GM12873 (cell line): ENCODE measurements at regions not wholly inside any gene's neighbourhood (a gene's known extent, or its start where the extent isn't known, plus 50 kb on each side); places are given as distances from the start of the nearest gene placed in this dataset.

Experiments
- TF ChIP-seq, protein P1 (sequence below): IDR thresholded peaks from 2 replicates; pipeline ENCODE4 v1.5.1; 2012; ENCODE audit warnings: low read depth, mild to moderate bottlenecking, moderate library complexity, low read length, control low read depth; ENCODE audit not compliant: insufficient read depth; ENCODE audit errors: missing control alignments

DNA sequence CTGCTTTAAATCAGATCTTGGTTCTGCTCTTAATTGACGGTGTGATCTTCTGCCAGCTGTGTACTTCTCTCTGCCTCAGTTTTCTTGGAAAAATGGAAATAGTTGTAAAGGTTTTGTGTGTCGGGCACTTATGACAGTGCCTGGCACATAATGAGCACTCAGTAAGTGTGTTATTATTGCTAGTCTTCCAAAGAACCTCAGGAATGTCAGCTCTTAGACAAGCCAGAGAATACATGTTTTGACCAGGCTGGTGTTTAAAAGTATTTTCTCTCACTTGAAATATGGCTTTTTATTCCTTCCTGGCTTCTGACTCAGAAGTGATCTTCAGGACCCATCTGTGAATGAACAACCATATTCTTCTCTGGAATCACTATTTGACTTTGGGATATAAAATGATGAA lies 304.1 kb downstream of the SNAPC1 start:
- TF ChIP-seq, protein P1, sequence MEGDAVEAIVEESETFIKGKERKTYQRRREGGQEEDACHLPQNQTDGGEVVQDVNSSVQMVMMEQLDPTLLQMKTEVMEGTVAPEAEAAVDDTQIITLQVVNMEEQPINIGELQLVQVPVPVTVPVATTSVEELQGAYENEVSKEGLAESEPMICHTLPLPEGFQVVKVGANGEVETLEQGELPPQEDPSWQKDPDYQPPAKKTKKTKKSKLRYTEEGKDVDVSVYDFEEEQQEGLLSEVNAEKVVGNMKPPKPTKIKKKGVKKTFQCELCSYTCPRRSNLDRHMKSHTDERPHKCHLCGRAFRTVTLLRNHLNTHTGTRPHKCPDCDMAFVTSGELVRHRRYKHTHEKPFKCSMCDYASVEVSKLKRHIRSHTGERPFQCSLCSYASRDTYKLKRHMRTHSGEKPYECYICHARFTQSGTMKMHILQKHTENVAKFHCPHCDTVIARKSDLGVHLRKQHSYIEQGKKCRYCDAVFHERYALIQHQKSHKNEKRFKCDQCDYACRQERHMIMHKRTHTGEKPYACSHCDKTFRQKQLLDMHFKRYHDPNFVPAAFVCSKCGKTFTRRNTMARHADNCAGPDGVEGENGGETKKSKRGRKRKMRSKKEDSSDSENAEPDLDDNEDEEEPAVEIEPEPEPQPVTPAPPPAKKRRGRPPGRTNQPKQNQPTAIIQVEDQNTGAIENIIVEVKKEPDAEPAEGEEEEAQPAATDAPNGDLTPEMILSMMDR: no peak

DNA sequence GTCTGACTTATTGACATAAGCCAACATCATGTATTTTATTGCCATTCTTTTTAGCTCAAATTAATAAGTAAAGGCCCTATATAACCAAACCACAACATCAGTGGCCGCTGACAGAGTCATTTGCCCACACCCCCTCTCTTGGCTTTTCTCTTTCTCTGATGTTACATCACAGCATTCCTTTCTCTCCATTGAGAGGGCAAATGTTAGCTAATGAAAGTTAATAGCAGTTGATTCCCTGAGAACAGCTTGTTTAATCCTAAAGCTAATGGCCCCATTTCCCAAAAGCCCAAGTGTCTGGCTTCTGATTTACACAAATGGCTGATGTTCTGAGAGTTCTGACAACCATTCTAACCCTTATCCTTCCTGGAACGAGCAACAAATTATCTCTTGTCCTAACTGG lies 308.8 kb downstream of the SNAPC1 start:
- TF ChIP-seq, protein P1: no peak

DNA sequence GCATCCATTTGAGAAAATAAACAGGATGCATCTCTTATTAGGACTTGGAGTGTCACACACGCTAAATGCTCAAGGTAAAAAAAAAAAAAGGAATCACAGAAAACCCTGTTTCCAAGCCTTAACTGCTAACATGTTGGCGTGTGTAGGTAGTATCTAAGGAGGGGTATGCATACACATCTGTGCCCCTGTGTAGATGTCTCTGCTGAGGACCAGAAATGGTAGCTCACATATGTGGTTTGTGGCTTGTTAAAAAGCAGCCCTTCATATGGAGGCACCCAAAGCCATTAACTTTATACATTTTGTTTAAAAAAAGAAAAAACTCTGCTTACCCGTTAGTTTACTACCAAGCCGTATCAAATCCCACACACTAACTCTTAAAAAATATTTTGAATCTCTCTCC lies 314.1 kb downstream of the SNAPC1 start:
- TF ChIP-seq, protein P1: no peak

DNA sequence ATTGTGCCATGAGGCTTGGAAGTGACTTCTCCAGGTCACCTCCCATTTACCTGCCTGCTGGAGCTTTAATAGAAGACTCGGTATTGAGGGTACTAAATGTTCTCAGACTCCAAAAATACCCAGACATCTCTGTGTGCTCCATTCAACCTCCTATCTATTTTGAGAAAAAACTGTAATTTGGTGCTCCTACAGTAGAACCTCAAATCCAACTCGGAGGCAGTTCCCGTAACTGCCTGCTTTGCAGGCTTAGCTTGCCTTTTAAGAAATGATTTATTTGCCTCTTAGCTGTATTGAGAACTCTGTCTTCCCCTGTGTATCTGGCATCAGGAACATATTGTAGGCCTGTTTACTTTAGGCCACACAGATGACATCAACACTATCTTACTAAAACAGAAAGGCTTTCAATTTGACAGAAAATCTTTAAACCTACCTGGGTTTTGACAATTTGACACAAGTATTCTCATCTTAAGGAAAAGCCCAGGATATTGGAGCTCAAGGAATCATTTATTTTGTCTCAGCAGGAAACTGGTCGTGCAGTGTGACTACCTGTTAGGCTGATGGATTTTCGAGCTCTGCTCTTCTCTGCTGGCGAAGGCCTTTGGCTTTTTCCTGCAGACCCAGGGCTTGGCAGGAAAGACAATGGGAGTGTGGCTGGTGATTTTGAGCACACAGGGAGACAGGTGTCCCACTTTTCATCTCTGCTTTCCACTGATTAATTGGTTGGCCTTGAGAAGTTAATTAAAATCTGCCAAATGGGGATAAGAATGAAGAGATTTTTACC lies 314.8 kb downstream of the SNAPC1 start:
- TF ChIP-seq, protein P1: no peak

DNA sequence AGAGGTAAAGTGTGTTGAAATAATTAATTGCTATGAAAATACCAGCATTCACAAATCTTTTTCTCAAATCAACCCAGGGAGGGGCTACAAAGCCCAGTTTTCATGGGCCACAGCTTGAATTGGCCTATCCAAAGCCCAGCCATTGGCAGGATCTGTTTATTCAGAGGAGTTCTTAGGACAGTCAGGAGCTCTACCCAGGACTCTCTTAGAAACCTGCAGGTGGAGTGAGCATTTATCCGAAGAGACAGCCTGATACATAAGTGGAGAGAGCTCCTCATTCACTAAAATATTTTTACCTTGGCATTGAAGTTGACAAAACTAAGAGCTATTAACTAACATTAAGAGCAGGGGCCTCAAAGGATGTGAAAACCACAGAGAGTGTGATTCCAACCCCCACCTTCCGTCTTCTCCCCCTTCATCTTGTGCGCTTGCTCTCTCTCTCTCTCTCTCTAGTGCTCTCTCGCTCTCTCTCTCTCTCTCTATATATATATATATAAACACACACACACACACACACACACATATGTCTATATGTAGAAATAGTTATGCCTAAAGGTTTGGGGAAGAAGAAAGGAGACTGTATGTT lies 315.5 kb downstream of the SNAPC1 start:
- TF ChIP-seq, protein P1: no peak

DNA sequence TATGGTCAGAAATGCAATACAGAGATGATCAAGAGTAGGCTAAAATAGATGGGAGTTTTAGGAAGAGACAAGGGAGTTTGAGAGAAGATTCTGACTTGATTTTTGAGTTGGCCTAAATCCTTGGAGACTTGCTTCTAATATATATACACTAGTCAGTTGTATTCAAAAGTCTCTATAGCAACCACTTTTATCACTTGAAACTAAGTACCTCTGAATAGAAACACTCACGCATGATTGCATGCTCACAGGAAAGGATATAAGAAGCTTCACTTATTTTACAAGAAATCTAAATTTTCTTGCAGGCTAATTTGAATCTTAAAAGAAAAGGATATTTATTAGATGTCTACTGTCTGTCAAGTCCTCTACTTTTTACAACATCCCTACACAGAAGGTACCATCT lies 316.8 kb downstream of the SNAPC1 start:
- TF ChIP-seq, protein P1: no peak

DNA sequence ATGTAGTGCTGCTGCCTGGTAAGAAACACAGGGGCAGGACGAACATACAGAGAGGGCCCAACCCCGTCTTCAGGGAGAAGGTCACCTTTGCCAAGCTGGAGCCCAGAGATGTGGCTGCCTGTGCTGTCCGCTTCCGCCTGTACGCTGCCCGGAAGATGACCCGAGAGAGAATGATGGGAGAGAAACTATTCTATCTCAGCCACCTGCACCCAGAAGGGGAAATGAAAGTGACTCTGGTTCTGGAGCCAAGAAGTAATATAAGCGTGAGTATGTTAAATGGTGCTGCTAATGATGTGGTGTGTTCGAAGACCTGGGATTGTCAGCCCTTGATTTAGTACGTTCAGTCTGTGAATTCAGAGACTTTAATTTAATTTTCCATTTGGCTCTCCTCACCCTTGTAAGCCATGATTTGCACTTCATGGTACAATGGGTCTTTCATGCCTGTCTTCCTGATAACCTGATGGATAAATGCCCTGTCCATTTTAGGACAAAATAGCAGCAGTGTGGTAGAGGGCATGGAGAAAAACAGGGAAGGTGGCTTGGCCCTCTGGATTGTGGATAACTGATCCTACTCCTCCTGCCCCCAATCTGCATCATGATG lies 318.9 kb downstream of the SNAPC1 start:
- TF ChIP-seq, protein P1: no peak
